HFFc6 (cell line): ENCODE measurements at regions not wholly inside any gene's neighbourhood (a gene's known extent, or its start where the extent isn't known, plus 50 kb on each side); places are given as distances from the start of the nearest gene placed in this dataset.

ENCODE experiments used
- DNase-seq: peaks from one replicate; pipeline ENCODE4 v3.0.0-alpha.2; 2018
- H3K27ac Mint-ChIP-seq: 2 replicates; pipeline ENCODE4 v1.8.0; 2020; ENCODE audit warnings: mild to moderate bottlenecking, mixed read lengths
- H3K27me3 Mint-ChIP-seq: 2 replicates; pipeline ENCODE4 v1.8.0; 2021; ENCODE audit warnings: mild to moderate bottlenecking, moderate library complexity, mixed read lengths; ENCODE audit not compliant: insufficient read depth
- H3K36me3 Mint-ChIP-seq: 2 replicates; pipeline ENCODE4 v1.8.0; 2021; ENCODE audit warnings: low read depth, mixed read lengths
- H3K4me1 Mint-ChIP-seq: 2 replicates; pipeline ENCODE4 v1.8.0; 2020; ENCODE audit warnings: low read depth, mixed read lengths
- H3K4me3 Mint-ChIP-seq: 2 replicates; pipeline ENCODE4 v1.8.0; 2020; ENCODE audit warnings: mild to moderate bottlenecking, moderate library complexity, mixed read lengths
- H3K9me3 Mint-ChIP-seq: 2 replicates; pipeline ENCODE4 v1.8.0; 2020; ENCODE audit warnings: mild to moderate bottlenecking, mixed read lengths
- TF ChIP-seq, protein P1 (sequence below): fragments of 200-600 bp; sonication (generic); IDR thresholded peaks from 2 replicates; pipeline ENCODE4 v1.5.0; 2021; ENCODE audit warnings: antibody characterized with exemption, mild to moderate bottlenecking

DNA sequence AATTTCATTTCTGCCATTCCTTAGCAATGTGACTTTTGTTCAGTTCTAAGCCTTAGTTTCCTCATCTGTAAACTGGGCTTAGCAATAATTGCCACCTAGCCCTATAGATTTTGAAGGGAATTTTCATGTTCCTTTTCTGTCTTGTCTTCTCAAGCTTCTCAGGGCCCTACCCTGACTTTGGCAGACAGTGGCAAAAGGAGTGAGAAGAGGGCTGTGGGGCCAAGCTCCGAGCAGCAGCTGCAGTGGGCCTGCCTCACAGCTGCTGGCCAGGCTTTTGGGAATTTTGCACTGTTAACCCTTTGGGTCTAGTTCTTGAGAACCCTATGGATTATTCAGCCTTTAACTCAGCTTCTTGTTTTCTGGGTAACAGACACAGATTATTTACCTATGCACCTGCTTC is 67.6 kb upstream of the IGSF1 start:
- Mint-ChIP-seq H3K4me3 (no peak overlapping the region), H3K27ac (no peak overlapping the region), H3K9me3 (peaks cover 7% of the 10 kb centered on the region), H3K27me3 (no peaks in the 10 kb centered on the region), H3K4me1 (no peaks in the 10 kb centered on the region), H3K36me3 (no peaks in the 10 kb centered on the region)
- DNase-seq: no peak
- TF ChIP-seq, protein P1, sequence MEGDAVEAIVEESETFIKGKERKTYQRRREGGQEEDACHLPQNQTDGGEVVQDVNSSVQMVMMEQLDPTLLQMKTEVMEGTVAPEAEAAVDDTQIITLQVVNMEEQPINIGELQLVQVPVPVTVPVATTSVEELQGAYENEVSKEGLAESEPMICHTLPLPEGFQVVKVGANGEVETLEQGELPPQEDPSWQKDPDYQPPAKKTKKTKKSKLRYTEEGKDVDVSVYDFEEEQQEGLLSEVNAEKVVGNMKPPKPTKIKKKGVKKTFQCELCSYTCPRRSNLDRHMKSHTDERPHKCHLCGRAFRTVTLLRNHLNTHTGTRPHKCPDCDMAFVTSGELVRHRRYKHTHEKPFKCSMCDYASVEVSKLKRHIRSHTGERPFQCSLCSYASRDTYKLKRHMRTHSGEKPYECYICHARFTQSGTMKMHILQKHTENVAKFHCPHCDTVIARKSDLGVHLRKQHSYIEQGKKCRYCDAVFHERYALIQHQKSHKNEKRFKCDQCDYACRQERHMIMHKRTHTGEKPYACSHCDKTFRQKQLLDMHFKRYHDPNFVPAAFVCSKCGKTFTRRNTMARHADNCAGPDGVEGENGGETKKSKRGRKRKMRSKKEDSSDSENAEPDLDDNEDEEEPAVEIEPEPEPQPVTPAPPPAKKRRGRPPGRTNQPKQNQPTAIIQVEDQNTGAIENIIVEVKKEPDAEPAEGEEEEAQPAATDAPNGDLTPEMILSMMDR: no peak

DNA sequence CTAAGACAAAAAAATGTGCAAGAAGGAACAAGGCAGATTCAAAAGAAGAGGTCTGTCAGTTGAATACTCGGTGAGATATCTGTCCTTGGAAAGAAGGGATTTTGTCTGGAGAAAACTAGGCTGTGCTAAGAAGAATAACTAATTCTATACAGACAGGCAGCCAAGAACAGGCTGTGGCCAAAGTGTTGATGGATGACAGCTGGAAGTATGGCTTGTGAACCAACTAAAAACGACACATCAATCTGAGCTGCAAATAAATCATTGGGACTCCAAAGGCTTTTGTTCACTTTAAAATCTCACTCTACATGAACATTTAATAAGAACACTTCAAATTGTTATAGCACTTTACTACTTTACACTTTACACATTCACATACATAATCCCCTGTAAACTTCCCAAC is 70.5 kb upstream of the IGSF1 start:
- H3K36me3 Mint-ChIP-seq: no peaks in the 10 kb centered on the region
- no peaks in the 10 kb centered on the region for H3K4me1 Mint-ChIP-seq
- peaks cover 7% of the 10 kb centered on the region for H3K9me3 Mint-ChIP-seq
- H3K27ac Mint-ChIP-seq: no peak overlapping the region
- no peak for DNase-seq
- H3K4me3 Mint-ChIP-seq: no peak overlapping the region
- no peaks in the 10 kb centered on the region for H3K27me3 Mint-ChIP-seq
- TF ChIP-seq, protein P1: no peak

DNA sequence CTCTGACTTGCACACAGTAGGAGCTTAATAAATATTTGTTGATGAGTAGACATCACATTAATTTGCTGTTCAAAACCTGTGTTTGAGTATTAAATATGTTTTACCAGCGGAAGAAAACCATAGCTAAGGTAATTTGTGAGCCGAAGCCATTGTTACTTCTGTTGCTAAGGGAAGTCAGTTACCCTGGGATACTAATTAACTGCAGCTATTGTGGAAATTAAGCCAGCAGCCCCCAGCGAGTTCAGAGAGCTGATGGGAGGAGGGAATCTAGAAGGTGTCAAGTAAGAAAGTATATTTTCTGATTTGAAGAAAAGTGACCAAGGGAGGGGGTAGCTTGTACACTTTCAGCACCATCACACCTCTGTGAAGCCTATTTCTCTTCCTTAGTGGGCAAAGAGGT is 76.7 kb upstream of the IGSF1 start:
- H3K27me3 Mint-ChIP-seq: no peaks in the 10 kb centered on the region
- no peak overlapping the region for H3K4me3 Mint-ChIP-seq
- no peaks in the 10 kb centered on the region; the same call in 1 of the 2 replicates for H3K9me3 Mint-ChIP-seq
- TF ChIP-seq, protein P1: no peak
- no peak for DNase-seq
- no peak overlapping the region for H3K27ac Mint-ChIP-seq
- no peaks in the 10 kb centered on the region for H3K36me3 Mint-ChIP-seq
- H3K4me1 Mint-ChIP-seq: no peaks in the 10 kb centered on the region

DNA sequence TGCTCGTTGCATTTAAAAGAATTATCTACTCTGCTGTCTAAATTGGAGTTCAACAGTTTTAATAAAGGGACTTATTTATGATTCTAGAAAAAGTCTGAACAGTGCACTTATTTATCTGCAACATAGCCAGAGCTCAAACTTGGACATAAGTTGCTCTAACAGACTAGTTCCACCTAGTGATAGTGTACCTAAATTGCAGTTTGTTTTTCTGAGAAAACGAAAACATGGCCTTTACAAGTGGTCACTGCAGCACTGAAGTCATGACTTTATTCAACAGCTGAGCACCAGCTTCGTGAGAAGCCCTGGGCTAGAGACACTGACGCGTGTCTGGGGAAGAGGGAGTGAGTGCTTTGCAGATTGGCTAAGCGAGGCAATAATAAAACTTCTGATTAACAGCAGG is 77.3 kb upstream of the IGSF1 start:
- H3K27me3 Mint-ChIP-seq: no peaks in the 10 kb centered on the region
- H3K4me3 Mint-ChIP-seq: no peak overlapping the region
- DNase-seq: no peak
- no peak overlapping the region for H3K27ac Mint-ChIP-seq
- no peaks in the 10 kb centered on the region for H3K36me3 Mint-ChIP-seq
- no peaks in the 10 kb centered on the region for H3K4me1 Mint-ChIP-seq
- TF ChIP-seq, protein P1: no peak
- no peaks in the 10 kb centered on the region; the same call in 1 of the 2 replicates for H3K9me3 Mint-ChIP-seq

DNA sequence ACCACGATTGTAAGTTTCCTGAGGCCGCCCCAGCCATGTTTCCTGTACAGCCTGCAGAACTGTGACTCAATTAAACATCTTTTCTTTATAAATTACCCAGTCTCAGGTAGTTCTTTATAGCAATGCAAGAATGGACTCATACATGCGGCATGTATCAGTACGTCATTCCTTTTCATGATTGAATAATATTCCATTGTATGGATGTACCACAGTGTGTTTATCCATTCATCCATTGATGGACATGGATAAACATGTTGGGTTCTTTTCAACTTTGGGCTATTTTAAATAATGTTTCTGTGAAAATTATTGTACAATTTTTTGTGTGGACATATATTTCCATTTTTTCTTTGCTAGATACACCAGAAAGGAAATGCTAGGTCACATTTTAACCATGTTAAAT is 99.2 kb upstream of the IGSF1 start:
- Mint-ChIP-seq H3K4me1 (no peaks in the 10 kb centered on the region), H3K9me3 (peaks cover 4% of the 10 kb centered on the region), H3K27me3 (no peaks in the 10 kb centered on the region), H3K36me3 (no peaks in the 10 kb centered on the region), H3K27ac (no peak overlapping the region), H3K4me3 (no peak overlapping the region)
- TF ChIP-seq, protein P1: no peak
- no peak for DNase-seq

DNA sequence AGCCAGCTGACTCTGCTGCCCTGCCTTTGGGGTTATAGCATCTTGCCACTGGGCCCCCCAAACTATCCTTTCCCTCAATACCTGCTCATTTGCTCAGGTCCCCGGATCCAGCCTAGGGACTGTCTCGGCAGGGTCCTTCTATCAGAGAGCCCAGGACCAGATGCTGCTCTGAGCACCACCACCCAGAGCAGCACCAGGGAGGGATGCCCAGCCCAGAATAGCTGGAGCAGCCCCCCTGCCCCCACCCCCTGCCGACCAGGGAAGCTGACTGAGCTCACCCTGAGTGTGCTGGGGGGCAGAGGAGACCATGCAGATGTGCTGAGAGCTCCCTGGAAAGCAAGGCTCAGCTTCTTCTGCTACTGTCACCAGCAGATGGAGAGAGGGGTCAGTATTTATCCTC is 103.6 kb upstream of the IGSF1 start:
- TF ChIP-seq, protein P1: no peak
- Mint-ChIP-seq H3K9me3 (peaks cover 11% of the 10 kb centered on the region), H3K4me3 (no peak overlapping the region), H3K27ac (no peak overlapping the region), H3K27me3 (no peaks in the 10 kb centered on the region), H3K4me1 (no peaks in the 10 kb centered on the region), H3K36me3 (no peaks in the 10 kb centered on the region)
- no peak for DNase-seq
